Heart right ventricle (tissue), 16 donors: ENCODE measurements at regions not wholly inside any gene's neighbourhood (a gene's known extent, or its start where the extent isn't known, plus 50 kb on each side); places are given as distances from the start of the nearest gene placed in this dataset.

Source experiments
- ATAC-seq, 8 donors: fragments of 200-7000 bp; cut with Tn5 transposase; one replicate each; pipeline ENCODE4 v1.9.1; 2020; ENCODE audit warnings: mild to moderate bottlenecking in 8 of 8, moderate library complexity in 8 of 8, moderate number of reproducible peaks in 1 of 8
- DNase-seq, 2 donors: peaks; one replicate each; pipeline ENCODE4 v3.0.0-alpha.2; 2020
- H3K27ac ChIP-seq, 10 donors: fragments of 200-600 bp; sonication (generic) in 2 of 10; one replicate each; pipeline versions ENCODE4 v1.5.0 to v1.8.0; 2020 to 2022; ENCODE audit warnings: mild to moderate bottlenecking in 3 of 10
- H3K27me3 ChIP-seq, 7 donors: fragments of 200-600 bp; one replicate each; pipeline ENCODE4 v1.8.0; 2021 to 2022; ENCODE audit warnings: mild to moderate bottlenecking in 2 of 7
- H3K36me3 ChIP-seq, 9 donors: fragments of 200-600 bp; sonication (generic) in 1 of 9; one replicate each; pipeline versions ENCODE4 v1.5.0 to v1.8.0; 2020 to 2022; ENCODE audit warnings: mild to moderate bottlenecking in 2 of 9
- H3K4me1 ChIP-seq, 9 donors: fragments of 200-600 bp; sonication (generic) in 1 of 9; one replicate each; pipeline versions ENCODE4 v1.5.0 to v1.8.0; 2020 to 2022; ENCODE audit warnings: mild to moderate bottlenecking in 4 of 9
- H3K4me3 ChIP-seq, 10 donors: fragments of 200-600 bp; sonication (generic) in 2 of 10; one replicate each; pipeline versions ENCODE4 v1.5.0 to v1.8.0; 2020 to 2022; ENCODE audit warnings: mild to moderate bottlenecking in 7 of 10, moderate library complexity in 2 of 10
- H3K9me3 ChIP-seq, 11 donors: fragments of 200-600 bp in 10 of 11; sonication (generic) in 2 of 11; one replicate each; pipeline versions ENCODE4 v1.5.0 to v1.8.0; 2013 to 2022; ENCODE audit warnings: mild to moderate bottlenecking in 2 of 11, control low read depth in 1 of 11, moderate library complexity in 1 of 11
- CTCF ChIP-seq, 9 donors: fragments of 200-600 bp; sonication (generic) in 2 of 9; IDR thresholded peaks; one replicate each; pipeline versions ENCODE4 v1.5.0 to v1.8.0; 2021 to 2022; ENCODE audit warnings: antibody characterized with exemption in 9 of 9, mild to moderate bottlenecking in 5 of 9, moderate library complexity in 1 of 9
- WGBS, 2 donors: extraction: QIAGEN DNeasy Blood & Tissue Kit; methylation state at CpG; one replicate each; pipeline ENCODE4 v1.1.7; 2013; ENCODE audit warnings: inconsistent platforms in 1 of 2; 5-methylcytosine and 5-hydroxymethylcytosine counted together
- intact Hi-C, 10 donors: fragments of 100-400 bp; cut with DNase I; formaldehyde crosslinking; loops; one replicate each; pipeline versions ENCODE4 v1.11.1 to v1.14.2; 2022
- donor health status: Arrhythmogenic right ventricular cardiomyopathy.
- donor health status: ischemic (EF 13 %, LVEDD 7.1; RV severe dilation, severe dysfunction).
- donor health status: healthy with polysubstance abuse.
- donor health status: DM: no; HTN: yes; CAD: no.
- donor health status: DM: no; HTN: no; CAD: no.
- donor health status: ischemic (EF 25% LVEDD 6.9; RV normal size, moderate dysfunction).
- donor health status: ischemic (EF 25% LVEDD 5.7; RV mildly dilated, moderate dysfunction).
- donor health status: healthy.
- donor health status: DM: yes; HTN: yes; CAD: no.
- donor health status: Ischemic cardiomyopathy.
- donor health status: ischemic (EF 35%, LVEDD 5.7; RV mildly dilated, moderate dysfunction).
- donor health status: nonischemic (EF 11% LVEDD 7.7; RV severe dilation, severe dysfunction).
- donor health status: DM: yes; HTN: yes; CAD: no.
- donor health status: PGD.
- donor health status: ischemic (EF 29% LVEDD 5.4; RV normal size, mild dysfunction).
- donor health status: nonischemic (EF 23%, LVEDD 6.1; RV moderate dilation, normal function).

- peaks cover 0 to 3% (median 0%) of the 10 kb centered on the region in 7 donors for H3K27me3 ChIP-seq
- H3K9me3 ChIP-seq, result peaks cover 0 to 8% (median 0%) of the 10 kb centered on the region in 11 donors
- 93 to 94% methylated on average over 11 of the region's 11 CpGs for WGBS, 2 donors
- no peak for ATAC-seq
- intact Hi-C loops, result loop anchor here in 2 of 10 donors (10.0 kb wide), 1 partner anchor 97 kb away; no protein-coding TSS in a partner anchor
- no peak overlapping the region for H3K27ac ChIP-seq
- H3K36me3 ChIP-seq, result no peaks in the 10 kb centered on the region
- DNase-seq, result no peak
- peaks cover 0 to 41% (median 20%) of the 10 kb centered on the region in 9 donors for H3K4me1 ChIP-seq
- TF ChIP-seq CTCF (IDR thresholded peaks at IDR 0.05), result no peak
- no peak overlapping the region for H3K4me3 ChIP-seq
Observed at GRCh38 chr2:236671896-236672562, 102.4 kb downstream of the ACKR3 start.

GRCh38 chr2:236672606-236673005, 103.0 kb downstream of the ACKR3 start:
- H3K27ac ChIP-seq, result no peak overlapping the region
- peaks cover 0 to 5% (median 0%) of the 10 kb centered on the region in 11 donors for H3K9me3 ChIP-seq
- WGBS, 2 donors, result 94 to 98% methylated on average over 5 of the region's 5 CpGs
- intact Hi-C loops, result loop anchor here in 2 of 10 donors (10.0 kb wide), 1 partner anchor 98 kb away; no protein-coding TSS in a partner anchor
- no peak for ATAC-seq
- peaks cover 0 to 3% (median 0%) of the 10 kb centered on the region in 7 donors for H3K27me3 ChIP-seq
- H3K4me1 ChIP-seq, result peaks cover 0 to 47% (median 20%) of the 10 kb centered on the region in 9 donors
- DNase-seq, result no peak
- no peak overlapping the region for H3K4me3 ChIP-seq
- H3K36me3 ChIP-seq, result no peaks in the 10 kb centered on the region
- TF ChIP-seq CTCF (IDR thresholded peaks at IDR 0.05), result no peak

GRCh38 chr2:236673126-236673822, 103.6 kb downstream of the ACKR3 start:
- H3K9me3 ChIP-seq, result peaks cover 0 to 5% (median 0%) of the 10 kb centered on the region in 11 donors
- no peaks in the 10 kb centered on the region for H3K36me3 ChIP-seq
- ATAC-seq (peak in 3 of 8 donors; percentile 18 to 34 (median 30)), DNase-seq (no peak)
- intact Hi-C loops, result loop anchor here in 2 of 10 donors (10.0 kb wide), 1 partner anchor 98 kb away; no protein-coding TSS in a partner anchor
- H3K27ac ChIP-seq, result peak overlapping the region in 3 of 10 donors; percentile 64 to 75 (median 75)
- WGBS, 2 donors, result 82 to 83% methylated on average over 14 of the region's 14 CpGs
- TF ChIP-seq CTCF (IDR thresholded peaks at IDR 0.05), result no peak
- no peak overlapping the region for H3K4me3 ChIP-seq
- peaks cover 0 to 3% (median 0%) of the 10 kb centered on the region in 7 donors for H3K27me3 ChIP-seq
- H3K4me1 ChIP-seq, result peaks cover 0 to 53% (median 20%) of the 10 kb centered on the region in 9 donors

- Histone ChIP-seq H3K4me1 (peaks cover 0 to 59% (median 20%) of the 10 kb centered on the region in 9 donors), H3K9me3 (peaks cover 0 to 5% (median 0%) of the 10 kb centered on the region in 11 donors), H3K27me3 (peaks cover 0 to 3% (median 0%) of the 10 kb centered on the region in 7 donors), H3K4me3 (no peak overlapping the region), H3K36me3 (no peaks in the 10 kb centered on the region), H3K27ac (peak overlapping the region in 4 of 10 donors; percentile 64 to 75 (median 70))
- intact Hi-C loops, result loop anchor here in 2 of 10 donors (10.0 kb wide), 1 partner anchor 99 kb away; no protein-coding TSS in a partner anchor
- ATAC-seq (no peak), DNase-seq (no peak)
- WGBS, 2 donors, result 83 to 92% methylated on average over 4 of the region's 4 CpGs
- no peak for TF ChIP-seq CTCF (IDR thresholded peaks at IDR 0.05)
Observed at GRCh38 chr2:236673823-236674185, 104.2 kb downstream of the ACKR3 start.
